Suprapubic skin (tissue), 3 donors: ENCODE measurements at regions not wholly inside any gene's neighbourhood (a gene's known extent, or its start where the extent isn't known, plus 50 kb on each side); places are given as distances from the start of the nearest gene placed in this dataset.

Experiments
- POLR2A ChIP-seq, 2 donors: fragments of 450-650 bp; IDR thresholded peaks; one replicate each; pipeline ENCODE4 v1.6.1; 2017; ENCODE audit warnings: antibody characterized with exemption in 2 of 2, mild to moderate bottlenecking in 2 of 2, moderate library complexity in 2 of 2
- TF ChIP-seq, protein P1 (sequence below), 2 donors: fragments of 200-600 bp in 1 of 2; fragments of 450-650 bp in 1 of 2; sonication (generic) in 1 of 2; IDR thresholded peaks; one replicate each; pipeline ENCODE4 v1.5.1; 2016 to 2019; ENCODE audit warnings: antibody characterized with exemption in 2 of 2, mild to moderate bottlenecking in 1 of 2, moderate library complexity in 1 of 2

- TF ChIP-seq, protein P1, sequence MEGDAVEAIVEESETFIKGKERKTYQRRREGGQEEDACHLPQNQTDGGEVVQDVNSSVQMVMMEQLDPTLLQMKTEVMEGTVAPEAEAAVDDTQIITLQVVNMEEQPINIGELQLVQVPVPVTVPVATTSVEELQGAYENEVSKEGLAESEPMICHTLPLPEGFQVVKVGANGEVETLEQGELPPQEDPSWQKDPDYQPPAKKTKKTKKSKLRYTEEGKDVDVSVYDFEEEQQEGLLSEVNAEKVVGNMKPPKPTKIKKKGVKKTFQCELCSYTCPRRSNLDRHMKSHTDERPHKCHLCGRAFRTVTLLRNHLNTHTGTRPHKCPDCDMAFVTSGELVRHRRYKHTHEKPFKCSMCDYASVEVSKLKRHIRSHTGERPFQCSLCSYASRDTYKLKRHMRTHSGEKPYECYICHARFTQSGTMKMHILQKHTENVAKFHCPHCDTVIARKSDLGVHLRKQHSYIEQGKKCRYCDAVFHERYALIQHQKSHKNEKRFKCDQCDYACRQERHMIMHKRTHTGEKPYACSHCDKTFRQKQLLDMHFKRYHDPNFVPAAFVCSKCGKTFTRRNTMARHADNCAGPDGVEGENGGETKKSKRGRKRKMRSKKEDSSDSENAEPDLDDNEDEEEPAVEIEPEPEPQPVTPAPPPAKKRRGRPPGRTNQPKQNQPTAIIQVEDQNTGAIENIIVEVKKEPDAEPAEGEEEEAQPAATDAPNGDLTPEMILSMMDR (IDR thresholded peaks at IDR 0.05) = no peak
- no peak for TF ChIP-seq POLR2A (IDR thresholded peaks at IDR 0.05)
Measured at GRCh38 chr13:76296751-76297150, 589.5 kb downstream of the KCTD12 start.
